Smooth muscle cell (in vitro differentiated cells): ENCODE measurements at regions not wholly inside any gene's neighbourhood (a gene's known extent, or its start where the extent isn't known, plus 50 kb on each side); places are given as distances from the start of the nearest gene placed in this dataset.

Experiments used
- DNase-seq: peaks from one replicate; lab custom pipeline; 2025; ENCODE audit not compliant: unreplicated experiment; lab: John Stamatoyannopoulos, UW
- H2AFZ ChIP-seq: fragments of 200-600 bp; sonication (generic); 2 replicates; pipeline ENCODE4 v1.6.0; 2016; ENCODE audit warnings: antibody characterized with exemption, low read depth, mild to moderate bottlenecking
- H3F3A ChIP-seq: fragments of 200-600 bp; sonication (generic); 2 replicates; pipeline ENCODE4 v1.6.0; 2017; ENCODE audit warnings: antibody characterized with exemption, low read depth
- H3K27ac ChIP-seq: fragments of 200-600 bp; sonication (generic); 2 replicates; pipeline ENCODE4 v1.5.1; 2016; ENCODE audit warnings: low read depth, mild to moderate bottlenecking
- H3K27me3 ChIP-seq: fragments of 200-600 bp; sonication (generic); 2 replicates; pipeline ENCODE4 v1.6.1; 2016; ENCODE audit warnings: low read depth, mild to moderate bottlenecking
- H3K36me3 ChIP-seq: fragments of 200-600 bp; sonication (generic); 2 replicates; pipeline ENCODE4 v1.5.1; 2016; ENCODE audit warnings: low read depth
- H3K4me1 ChIP-seq: fragments of 200-600 bp; sonication (generic); 2 replicates; pipeline ENCODE4 v1.5.1; 2016; ENCODE audit warnings: low read depth
- H3K4me2 ChIP-seq: fragments of 200-600 bp; sonication (generic); 2 replicates; pipeline ENCODE4 v1.6.0; 2016; ENCODE audit warnings: mild to moderate bottlenecking
- H3K4me3 ChIP-seq: fragments of 200-600 bp; sonication (generic); 2 replicates; pipeline ENCODE4 v1.5.1; 2016; ENCODE audit warnings: mild to moderate bottlenecking
- H3K79me2 ChIP-seq: fragments of 200-600 bp; sonication (generic); 2 replicates; pipeline ENCODE4 v1.6.0; 2016; ENCODE audit warnings: low read depth, mild to moderate bottlenecking
- H3K9ac ChIP-seq: fragments of 200-600 bp; sonication (generic); 2 replicates; pipeline ENCODE4 v1.6.0; 2016; ENCODE audit warnings: low read depth
- H3K9me3 ChIP-seq: fragments of 200-600 bp; sonication (generic); replicated peaks from 2 replicates; pipeline ENCODE4 v1.5.1; 2016; ENCODE audit warnings: low read depth
- H4K20me1 ChIP-seq: fragments of 200-600 bp; sonication (generic); 2 replicates; pipeline ENCODE4 v1.6.0; 2016; ENCODE audit warnings: low read depth
- WGBS: methylation state at CpG from one replicate; pipeline ENCODE4 v1.1.7; 2016; ENCODE audit warnings: low lambda C conversion rate; 5-methylcytosine and 5-hydroxymethylcytosine counted together
- TF ChIP-seq, protein P1 (sequence below): fragments of 200-600 bp; sonication (generic); IDR thresholded peaks from 2 replicates; pipeline ENCODE4 v1.5.1; 2017; ENCODE audit warnings: borderline replicate concordance, mild to moderate bottlenecking, antibody characterized with exemption; ENCODE audit not compliant: insufficient read depth, poor library complexity, severe bottlenecking

DNA sequence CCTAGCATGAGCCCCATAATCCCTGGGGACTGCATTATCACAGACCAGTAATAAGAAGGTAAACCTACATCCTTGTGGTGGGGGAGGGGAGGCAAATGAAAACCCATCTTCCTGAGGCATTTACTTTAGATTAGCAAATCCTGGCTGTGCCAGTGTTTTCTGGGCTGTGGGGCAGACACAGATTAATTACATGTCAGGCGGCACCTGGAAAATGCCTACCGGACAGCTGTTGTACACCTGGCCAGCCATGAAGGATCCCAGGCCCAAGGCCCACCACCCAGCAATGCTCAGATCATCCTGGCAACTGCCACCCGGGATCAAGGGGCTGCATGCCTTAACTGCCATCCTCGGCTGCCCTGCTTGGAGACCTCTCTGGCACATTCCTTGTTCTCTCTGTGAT, 59.1 kb upstream of the RASA2 start:
- WGBS = 97% methylated on average over 4 of the region's 4 CpGs
- Histone ChIP-seq H3K27ac (peak overlapping the region; percentile 92), H3F3A (peaks cover 16% of the 10 kb centered on the region), H3K9ac (no peak overlapping the region), H3K27me3 (no peaks in the 10 kb centered on the region), H2AFZ (no peak overlapping the region), H3K79me2 (peaks cover 28% of the 10 kb centered on the region), H4K20me1 (no peaks in the 10 kb centered on the region), H3K9me3 (no peaks in the 10 kb centered on the region), H3K4me1 (peaks cover 20% of the 10 kb centered on the region), H3K36me3 (no peaks in the 10 kb centered on the region), H3K4me2 (no peak overlapping the region), H3K4me3 (no peak overlapping the region)
- DNase-seq = no peak
- TF ChIP-seq, protein P1, sequence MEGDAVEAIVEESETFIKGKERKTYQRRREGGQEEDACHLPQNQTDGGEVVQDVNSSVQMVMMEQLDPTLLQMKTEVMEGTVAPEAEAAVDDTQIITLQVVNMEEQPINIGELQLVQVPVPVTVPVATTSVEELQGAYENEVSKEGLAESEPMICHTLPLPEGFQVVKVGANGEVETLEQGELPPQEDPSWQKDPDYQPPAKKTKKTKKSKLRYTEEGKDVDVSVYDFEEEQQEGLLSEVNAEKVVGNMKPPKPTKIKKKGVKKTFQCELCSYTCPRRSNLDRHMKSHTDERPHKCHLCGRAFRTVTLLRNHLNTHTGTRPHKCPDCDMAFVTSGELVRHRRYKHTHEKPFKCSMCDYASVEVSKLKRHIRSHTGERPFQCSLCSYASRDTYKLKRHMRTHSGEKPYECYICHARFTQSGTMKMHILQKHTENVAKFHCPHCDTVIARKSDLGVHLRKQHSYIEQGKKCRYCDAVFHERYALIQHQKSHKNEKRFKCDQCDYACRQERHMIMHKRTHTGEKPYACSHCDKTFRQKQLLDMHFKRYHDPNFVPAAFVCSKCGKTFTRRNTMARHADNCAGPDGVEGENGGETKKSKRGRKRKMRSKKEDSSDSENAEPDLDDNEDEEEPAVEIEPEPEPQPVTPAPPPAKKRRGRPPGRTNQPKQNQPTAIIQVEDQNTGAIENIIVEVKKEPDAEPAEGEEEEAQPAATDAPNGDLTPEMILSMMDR = no peak

DNA sequence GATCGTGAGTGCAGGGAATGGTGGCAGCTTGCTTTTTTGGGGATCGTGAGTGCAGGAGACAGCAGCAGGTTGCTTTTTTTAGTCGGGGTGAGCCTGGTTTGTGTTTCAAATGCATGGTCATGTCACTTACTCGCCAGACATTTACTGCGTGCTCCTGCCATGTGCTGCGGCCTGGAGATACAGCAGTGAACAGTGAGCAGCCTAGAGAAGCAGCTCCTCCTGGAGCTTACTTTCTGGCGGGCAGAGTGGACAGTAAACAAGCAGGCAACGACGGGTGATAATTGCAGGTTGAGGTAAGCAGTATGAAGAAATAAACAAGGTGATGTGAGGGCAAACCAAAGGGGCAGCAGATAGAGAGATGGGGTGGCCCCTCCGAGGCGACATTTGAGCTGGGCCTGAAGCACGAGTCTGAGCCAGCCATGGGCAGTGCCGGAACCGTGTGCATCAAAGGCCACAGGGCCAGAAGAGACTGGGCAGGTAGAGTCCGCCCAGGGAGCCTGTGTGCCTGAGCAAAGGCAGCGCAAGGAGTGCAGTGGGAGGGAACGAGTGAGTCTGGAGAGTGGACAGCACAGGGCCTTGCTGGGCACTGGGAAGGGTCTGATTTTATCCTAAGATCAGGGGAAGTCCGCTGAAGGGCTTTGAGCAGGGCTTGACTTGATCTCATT, 57.3 kb upstream of the RASA2 start:
- 90% methylated on average over 18 of the region's 18 CpGs for WGBS
- Histone ChIP-seq H3K9ac (no peak overlapping the region), H3K4me2 (no peak overlapping the region)

DNA sequence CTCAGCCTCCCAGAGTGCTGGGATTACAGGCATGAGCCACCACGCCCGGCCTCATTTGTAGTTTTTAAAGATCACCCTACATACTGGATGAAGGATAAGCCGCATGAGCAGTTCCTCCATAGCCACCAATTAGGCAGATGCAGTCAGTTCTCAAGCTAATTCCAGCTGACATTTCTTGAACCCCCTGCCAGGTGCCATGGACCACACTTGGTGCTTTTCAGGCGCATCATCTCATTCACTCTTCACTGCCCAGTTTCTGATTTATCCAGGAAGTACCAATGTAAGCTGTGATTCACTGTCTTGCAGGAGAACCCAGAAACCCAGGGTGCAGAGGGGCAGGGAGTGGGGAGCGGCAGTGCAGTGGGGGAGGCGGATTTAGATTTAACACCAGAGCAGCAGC, 56.5 kb upstream of the RASA2 start:
- Histone ChIP-seq H3K9ac (no peak overlapping the region), H3K4me1 (peaks cover 20% of the 10 kb centered on the region), H3K79me2 (peaks cover 31% of the 10 kb centered on the region), H3K36me3 (no peaks in the 10 kb centered on the region), H3F3A (peaks cover 16% of the 10 kb centered on the region), H2AFZ (no peak overlapping the region), H3K4me3 (no peak overlapping the region), H4K20me1 (no peaks in the 10 kb centered on the region), H3K27ac (no peak overlapping the region), H3K4me2 (no peak overlapping the region), H3K9me3 (no peaks in the 10 kb centered on the region), H3K27me3 (no peaks in the 10 kb centered on the region)
- DNase-seq = no peak
- WGBS = 99% methylated on average over 6 of the region's 6 CpGs
- TF ChIP-seq, protein P1 = no peak

More for the DNA sequence above, 57.3 kb upstream of the RASA2 start:
- H3K27me3 ChIP-seq = no peaks in the 10 kb centered on the region
- peaks cover 16% of the 10 kb centered on the region for H3F3A ChIP-seq
- TF ChIP-seq, protein P1 = no peak
- no peaks in the 10 kb centered on the region for H3K9me3 ChIP-seq
- no peak overlapping the region for H3K4me3 ChIP-seq
- H3K4me1 ChIP-seq = peaks cover 20% of the 10 kb centered on the region
- no peaks in the 10 kb centered on the region for H4K20me1 ChIP-seq
- H3K36me3 ChIP-seq = no peaks in the 10 kb centered on the region
- DNase-seq = no peak
- no peak overlapping the region for H2AFZ ChIP-seq
- H3K79me2 ChIP-seq = peaks cover 31% of the 10 kb centered on the region
- H3K27ac ChIP-seq = no peak overlapping the region
